ENCODE measurements at regions not wholly inside any gene's neighbourhood (a gene's known extent, or its start where the extent isn't known, plus 50 kb on each side); places are given as distances from the start of the nearest gene placed in this dataset.

- TF ChIP-seq CTCF (conservative IDR thresholded peaks at IDR 0.05; ENCODE audit: low read depth, low read length), result no peak
- TF ChIP-seq EZH2 (IDR thresholded peaks at IDR 0.05; ENCODE audit: borderline replicate concordance, low read depth, low read length, poor library complexity, severe bottlenecking), result no peak
These were observed 492.1 kb upstream of the SLC39A10 start for GRCh38 chr2:195164930-195165329.
